CD14-positive monocyte (primary cell): ENCODE measurements at regions not wholly inside any gene's neighbourhood (a gene's known extent, or its start where the extent isn't known, plus 50 kb on each side); places are given as distances from the start of the nearest gene placed in this dataset.

Source experiments
- DNase-seq, 3 donors: peaks; one replicate each; pipeline ENCODE4 v3.0.0-alpha.2; 2011 to 2022
- H2AFZ ChIP-seq: 2 replicates; pipeline ENCODE4 v1.6.0; 2012; ENCODE audit warnings: mild to moderate bottlenecking, low read depth, low read length, inconsistent platforms; ENCODE audit not compliant: insufficient read depth, poor library complexity, severe bottlenecking
- H3K27ac ChIP-seq, 2 donors: 1 replicate in 1 of 2; 2 replicates in 1 of 2; pipeline ENCODE4 v1.5.1; 2012 to 2013; ENCODE audit warnings: low read length in 2 of 2, control low read depth in 1 of 2, inconsistent platforms in 1 of 2, low read depth in 1 of 2, mild to moderate bottlenecking in 1 of 2
- H3K27me3 ChIP-seq, 2 donors: one replicate each; pipeline versions ENCODE4 v1.6.0 to v1.6.1; 2011 to 2013; ENCODE audit warnings: low read length in 2 of 2; ENCODE audit not compliant: control insufficient read depth in 2 of 2, insufficient read depth in 2 of 2
- H3K36me3 ChIP-seq, 2 donors: replicated peaks in 1 of 2; 1 replicate in 1 of 2; 2 replicates in 1 of 2; pipeline versions ENCODE4 v1.5.1 to v1.6.1; 2012 to 2013; ENCODE audit warnings: low read length in 2 of 2, control low read depth in 1 of 2, inconsistent platforms in 1 of 2, mild to moderate bottlenecking in 1 of 2; ENCODE audit not compliant: insufficient read depth in 2 of 2, control insufficient read depth in 1 of 2
- H3K4me1 ChIP-seq, 2 donors: 1 replicate in 1 of 2; 2 replicates in 1 of 2; pipeline versions ENCODE4 v1.5.1 to v1.6.1; 2012 to 2013; ENCODE audit warnings: low read length in 2 of 2, control low read depth in 1 of 2, inconsistent platforms in 1 of 2, mild to moderate bottlenecking in 1 of 2, moderate library complexity in 1 of 2; ENCODE audit not compliant: insufficient read depth in 2 of 2, control insufficient read depth in 1 of 2
- H3K4me2 ChIP-seq: replicated peaks from 2 replicates; pipeline ENCODE3; 2012; ENCODE audit warnings: low read length, moderate library complexity, mild to moderate bottlenecking; ENCODE audit not compliant: poor library complexity, severe bottlenecking; ENCODE audit errors: extremely low read depth
- H3K4me3 ChIP-seq, 3 experiments: fragments of 200-600 bp in 1 of 3; sonication (generic) in 1 of 3; replicated peaks in 1 of 3; 1 replicate in 2 of 3; 2 replicates in 1 of 3; pipeline ENCODE4 v1.5.1; 2011 to 2013; ENCODE audit warnings: low read length in 3 of 3, mild to moderate bottlenecking in 3 of 3, control low read depth in 2 of 3, low read depth in 2 of 3, inconsistent platforms in 1 of 3, moderate library complexity in 1 of 3
- H3K79me2 ChIP-seq: 2 replicates; pipeline ENCODE4 v1.6.0; 2012; ENCODE audit warnings: mild to moderate bottlenecking, control low read depth, inconsistent platforms, low read length, moderate library complexity; ENCODE audit not compliant: insufficient read depth
- H3K9ac ChIP-seq: 2 replicates; pipeline ENCODE4 v1.6.0; 2017; ENCODE audit warnings: low read length, mild to moderate bottlenecking; ENCODE audit not compliant: insufficient read depth, poor library complexity, severe bottlenecking
- H3K9me3 ChIP-seq, 2 donors: replicated peaks in 1 of 2; 1 replicate in 1 of 2; 2 replicates in 1 of 2; pipeline versions ENCODE4 v1.5.1 to v1.6.1; 2012 to 2013; ENCODE audit warnings: low read length in 2 of 2, control low read depth in 1 of 2; ENCODE audit not compliant: control insufficient read depth in 1 of 2, insufficient read depth in 1 of 2
- H4K20me1 ChIP-seq: 2 replicates; pipeline ENCODE4 v1.6.0; 2012; ENCODE audit warnings: mild to moderate bottlenecking, low read length, control low read depth, moderate library complexity; ENCODE audit not compliant: insufficient read depth
- H3K27ac Mint-ChIP-seq, 7 donors: one replicate each; pipeline ENCODE4 v1.8.0; 2020; ENCODE audit warnings: mild to moderate bottlenecking in 7 of 7, mixed read lengths in 7 of 7, moderate library complexity in 6 of 7, inconsistent platforms in 2 of 7
- H3K27me3 Mint-ChIP-seq, 3 donors: one replicate each; pipeline ENCODE4 v1.8.0; 2021 to 2022; ENCODE audit warnings: low read depth in 3 of 3, mild to moderate bottlenecking in 3 of 3, mixed read lengths in 3 of 3, moderate library complexity in 3 of 3, inconsistent platforms in 1 of 3
- H3K36me3 Mint-ChIP-seq, 2 donors: one replicate each; pipeline ENCODE4 v1.8.0; 2020; ENCODE audit warnings: mixed read lengths in 2 of 2, inconsistent platforms in 1 of 2, mild to moderate bottlenecking in 1 of 2
- H3K4me1 Mint-ChIP-seq: one replicate; pipeline ENCODE4 v1.8.0; 2020; ENCODE audit warnings: mild to moderate bottlenecking, mixed read lengths
- H3K4me3 Mint-ChIP-seq, 2 donors: one replicate each; pipeline ENCODE4 v1.8.0; 2020; ENCODE audit warnings: mild to moderate bottlenecking in 2 of 2, mixed read lengths in 2 of 2, moderate library complexity in 1 of 2
- H3K9me3 Mint-ChIP-seq, 7 donors: one replicate each; pipeline ENCODE4 v1.8.0; 2020 to 2022; ENCODE audit warnings: mixed read lengths in 7 of 7, mild to moderate bottlenecking in 6 of 7, moderate library complexity in 6 of 7, inconsistent platforms in 2 of 7
- WGBS: methylation state at CpG from one replicate; pipeline ENCODE4 v1.1.5; 2013; ENCODE audit warnings: missing lambda C conversion rate; ENCODE audit not compliant: insufficient coverage; 5-methylcytosine and 5-hydroxymethylcytosine counted together
- intact Hi-C, 2 donors: fragments of 100-400 bp; cut with micrococcal nuclease; formaldehyde crosslinking; loops; one replicate each; pipeline versions ENCODE4 v1.15.0 to v1.15.1; 2023
- TF ChIP-seq, protein P1 (sequence below): fragments of 200-600 bp; IDR thresholded peaks from one replicate; pipeline ENCODE4 v1.8.0; 2022; ENCODE audit warnings: antibody characterized with exemption, mild to moderate bottlenecking

GRCh38 chr5:155625315-155625714, 611.8 kb downstream of the KIF4B start:
- H3K4me3 ChIP-seq = no peak overlapping the region
- H3K4me1 ChIP-seq = no peaks in the 10 kb centered on the region
- WGBS = no CpG with 5 or more reads among the region's 3 CpGs
- H3K9ac ChIP-seq = no peak overlapping the region
- H3K4me2 ChIP-seq = no peak overlapping the region
- DNase-seq = no peak
- intact Hi-C loops = no loop called here
- H3K36me3 Mint-ChIP-seq = no peaks in the 10 kb centered on the region
- H2AFZ ChIP-seq = no peak overlapping the region
- no peaks in the 10 kb centered on the region for H3K9me3 ChIP-seq
- H3K9me3 Mint-ChIP-seq = peaks cover 0 to 2% (median 0%) of the 10 kb centered on the region in 7 donors
- H3K27me3 ChIP-seq = no peaks in the 10 kb centered on the region
- H3K4me1 Mint-ChIP-seq = no peaks in the 10 kb centered on the region
- H3K4me3 Mint-ChIP-seq = no peak overlapping the region
- H4K20me1 ChIP-seq = no peaks in the 10 kb centered on the region
- no peaks in the 10 kb centered on the region for H3K79me2 ChIP-seq
- no peak overlapping the region for H3K27ac ChIP-seq
- TF ChIP-seq, protein P1, sequence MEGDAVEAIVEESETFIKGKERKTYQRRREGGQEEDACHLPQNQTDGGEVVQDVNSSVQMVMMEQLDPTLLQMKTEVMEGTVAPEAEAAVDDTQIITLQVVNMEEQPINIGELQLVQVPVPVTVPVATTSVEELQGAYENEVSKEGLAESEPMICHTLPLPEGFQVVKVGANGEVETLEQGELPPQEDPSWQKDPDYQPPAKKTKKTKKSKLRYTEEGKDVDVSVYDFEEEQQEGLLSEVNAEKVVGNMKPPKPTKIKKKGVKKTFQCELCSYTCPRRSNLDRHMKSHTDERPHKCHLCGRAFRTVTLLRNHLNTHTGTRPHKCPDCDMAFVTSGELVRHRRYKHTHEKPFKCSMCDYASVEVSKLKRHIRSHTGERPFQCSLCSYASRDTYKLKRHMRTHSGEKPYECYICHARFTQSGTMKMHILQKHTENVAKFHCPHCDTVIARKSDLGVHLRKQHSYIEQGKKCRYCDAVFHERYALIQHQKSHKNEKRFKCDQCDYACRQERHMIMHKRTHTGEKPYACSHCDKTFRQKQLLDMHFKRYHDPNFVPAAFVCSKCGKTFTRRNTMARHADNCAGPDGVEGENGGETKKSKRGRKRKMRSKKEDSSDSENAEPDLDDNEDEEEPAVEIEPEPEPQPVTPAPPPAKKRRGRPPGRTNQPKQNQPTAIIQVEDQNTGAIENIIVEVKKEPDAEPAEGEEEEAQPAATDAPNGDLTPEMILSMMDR = no peak
- no peaks in the 10 kb centered on the region for H3K36me3 ChIP-seq
- H3K27me3 Mint-ChIP-seq = peaks cover 2 to 10% (median 4%) of the 10 kb centered on the region in 3 donors
- H3K27ac Mint-ChIP-seq = no peak overlapping the region

GRCh38 chr5:155625897-155626543, 612.5 kb downstream of the KIF4B start:
- no peaks in the 10 kb centered on the region for H3K79me2 ChIP-seq
- no peak overlapping the region for H3K4me3 Mint-ChIP-seq
- DNase-seq = no peak
- H3K4me3 ChIP-seq = no peak overlapping the region
- H3K27me3 Mint-ChIP-seq = peaks cover 0 to 10% (median 4%) of the 10 kb centered on the region in 3 donors
- H3K4me2 ChIP-seq = no peak overlapping the region
- no peaks in the 10 kb centered on the region for H3K4me1 Mint-ChIP-seq
- H3K27me3 ChIP-seq = no peaks in the 10 kb centered on the region
- H4K20me1 ChIP-seq = no peaks in the 10 kb centered on the region
- H3K9me3 Mint-ChIP-seq = peaks cover 0 to 4% (median 0%) of the 10 kb centered on the region in 7 donors
- H3K36me3 Mint-ChIP-seq = no peaks in the 10 kb centered on the region
- TF ChIP-seq, protein P1 = no peak
- H3K27ac Mint-ChIP-seq = no peak overlapping the region
- H3K36me3 ChIP-seq = no peaks in the 10 kb centered on the region
- no peak overlapping the region for H3K9ac ChIP-seq
- H3K4me1 ChIP-seq = no peaks in the 10 kb centered on the region
- intact Hi-C loops = no loop called here
- H3K27ac ChIP-seq = no peak overlapping the region
- no peak overlapping the region for H2AFZ ChIP-seq
- 80% methylated on average over 2 of the region's 3 CpGs for WGBS
- no peaks in the 10 kb centered on the region for H3K9me3 ChIP-seq
